Testis (tissue), 2 donors: ENCODE measurements at regions not wholly inside any gene's neighbourhood (a gene's known extent, or its start where the extent isn't known, plus 50 kb on each side); places are given as distances from the start of the nearest gene placed in this dataset.

Experiments used
- CTCF ChIP-seq, 3 experiments: fragments of 450-650 bp in 2 of 3; fragments of 200-600 bp in 1 of 3; sonication (generic) in 1 of 3; IDR thresholded peaks; one replicate each; pipeline ENCODE4 v1.5.1; 2016 to 2019; ENCODE audit warnings: antibody characterized with exemption in 3 of 3, mild to moderate bottlenecking in 2 of 3, moderate library complexity in 1 of 3
- POLR2A ChIP-seq: fragments of 450-650 bp; IDR thresholded peaks from one replicate; pipeline ENCODE4 v1.6.1; 2017; ENCODE audit warnings: antibody characterized with exemption, mild to moderate bottlenecking, moderate library complexity

GRCh38 chr9:698276-698675 is 143.2 kb upstream of the DMRT1 start:
- no peak for TF ChIP-seq CTCF (IDR thresholded peaks at IDR 0.05)
- no peak for TF ChIP-seq POLR2A
